ENCODE measurements at regions not wholly inside any gene's neighbourhood (a gene's known extent, or its start where the extent isn't known, plus 50 kb on each side); places are given as distances from the start of the nearest gene placed in this dataset.
"Not testable (repeated sequence)": the region's sequence is repeated elsewhere in the genome, so short reads cannot be mapped to it uniquely, and the experiment has no call there.

- H3K36me3 ChIP-seq (replicated peaks; ENCODE audit: control insufficient read depth, insufficient read depth, low read length) = no peaks in the 10 kb centered on the region
Measured at GRCh38 chr3:160047876-160048275, 59.2 kb downstream of the IL12A start.

GRCh38 chr3:160049038-160049437, 60.4 kb downstream of the IL12A start:
- H3K4me3 ChIP-seq (ENCODE audit: insufficient read depth, low read depth, low read length) = no peak overlapping the region
- no peaks in the 10 kb centered on the region for H3K36me3 ChIP-seq (replicated peaks; ENCODE audit: control insufficient read depth, insufficient read depth, low read length)
- no peak for DNase-seq
- H3K27me3 ChIP-seq (ENCODE audit: control insufficient read depth, insufficient read depth, low read length) = no peaks in the 10 kb centered on the region

More at GRCh38 chr3:160047876-160048275, 59.2 kb downstream of the IL12A start:
- Histone ChIP-seq H3K27me3 (ENCODE audit: control insufficient read depth, insufficient read depth, low read length) (no peaks in the 10 kb centered on the region), H3K4me3 (ENCODE audit: insufficient read depth, low read depth, low read length) (no peak overlapping the region)
- no peak for DNase-seq

GRCh38 chr3:160049565-160049964, 60.9 kb downstream of the IL12A start:
- no peaks in the 10 kb centered on the region for H3K27me3 ChIP-seq (ENCODE audit: control insufficient read depth, insufficient read depth, low read length)
- no peak overlapping the region for H3K4me3 ChIP-seq (ENCODE audit: insufficient read depth, low read depth, low read length)
- no peaks in the 10 kb centered on the region for H3K36me3 ChIP-seq (replicated peaks; ENCODE audit: control insufficient read depth, insufficient read depth, low read length)
- no peak for DNase-seq

GRCh38 chr3:160049988-160050387, 61.4 kb downstream of the IL12A start:
- Histone ChIP-seq H3K36me3 (replicated peaks; ENCODE audit: control insufficient read depth, insufficient read depth, low read length) (no peaks in the 10 kb centered on the region), H3K27me3 (ENCODE audit: control insufficient read depth, insufficient read depth, low read length) (no peaks in the 10 kb centered on the region), H3K4me3 (ENCODE audit: insufficient read depth, low read depth, low read length) (no peak overlapping the region)
- DNase-seq = no peak

GRCh38 chr3:160052385-160053047, 63.9 kb downstream of the IL12A start:
- no peak for DNase-seq
- no peak overlapping the region for H3K4me3 ChIP-seq (ENCODE audit: insufficient read depth, low read depth, low read length)
- H3K36me3 ChIP-seq (replicated peaks; ENCODE audit: control insufficient read depth, insufficient read depth, low read length) = no peaks in the 10 kb centered on the region
- H3K27me3 ChIP-seq (ENCODE audit: control insufficient read depth, insufficient read depth, low read length) = no peaks in the 10 kb centered on the region

GRCh38 chr3:160053048-160053391, 64.4 kb downstream of the IL12A start:
- DNase-seq = no peak
- H3K36me3 ChIP-seq (replicated peaks; ENCODE audit: control insufficient read depth, insufficient read depth, low read length) = no peaks in the 10 kb centered on the region
- no peak overlapping the region for H3K4me3 ChIP-seq (ENCODE audit: insufficient read depth, low read depth, low read length)
- no peaks in the 10 kb centered on the region for H3K27me3 ChIP-seq (ENCODE audit: control insufficient read depth, insufficient read depth, low read length)

GRCh38 chr3:160054862-160055261, 66.2 kb downstream of the IL12A start:
- H3K27me3 ChIP-seq (ENCODE audit: control insufficient read depth, insufficient read depth, low read length); H3K36me3 ChIP-seq (replicated peaks; ENCODE audit: control insufficient read depth, insufficient read depth, low read length); H3K4me3 ChIP-seq (ENCODE audit: insufficient read depth, low read depth, low read length); DNase-seq: not testable (repeated sequence)

DNA sequence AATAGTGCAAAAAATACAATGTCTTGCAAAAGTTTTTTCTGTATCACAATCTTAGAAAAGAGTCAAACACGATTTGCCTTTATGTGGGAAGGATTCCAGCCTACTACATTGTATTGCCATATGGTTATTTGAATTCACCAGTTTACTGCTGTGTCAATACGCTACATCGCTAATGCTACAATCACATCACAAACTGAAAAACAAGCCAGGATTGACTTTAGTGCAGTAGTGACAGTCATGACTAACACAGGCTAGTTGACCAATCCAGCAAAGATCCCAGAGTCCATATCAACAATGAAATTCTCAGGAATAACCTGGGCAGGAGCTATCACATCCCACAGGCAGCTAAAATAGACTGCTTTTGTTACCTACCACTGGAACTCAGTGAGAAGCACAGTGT, 67.0 kb downstream of the IL12A start:
- Histone ChIP-seq H3K27me3 (ENCODE audit: control insufficient read depth, insufficient read depth, low read length) (no peaks in the 10 kb centered on the region), H3K4me3 (ENCODE audit: insufficient read depth, low read depth, low read length) (no peak overlapping the region), H3K36me3 (replicated peaks; ENCODE audit: control insufficient read depth, insufficient read depth, low read length) (no peaks in the 10 kb centered on the region)
- no peak for DNase-seq

- Histone ChIP-seq H3K36me3 (replicated peaks; ENCODE audit: control insufficient read depth, insufficient read depth, low read length) (no peaks in the 10 kb centered on the region), H3K4me3 (ENCODE audit: insufficient read depth, low read depth, low read length) (no peak overlapping the region), H3K27me3 (ENCODE audit: control insufficient read depth, insufficient read depth, low read length) (no peaks in the 10 kb centered on the region)
- no peak for DNase-seq
Measured at GRCh38 chr3:160057331-160057730, 68.7 kb downstream of the IL12A start.

GRCh38 chr3:160060409-160061027, 71.9 kb downstream of the IL12A start:
- Histone ChIP-seq H3K27me3 (ENCODE audit: control insufficient read depth, insufficient read depth, low read length) (no peaks in the 10 kb centered on the region), H3K4me3 (ENCODE audit: insufficient read depth, low read depth, low read length) (no peak overlapping the region), H3K36me3 (replicated peaks; ENCODE audit: control insufficient read depth, insufficient read depth, low read length) (no peaks in the 10 kb centered on the region)
- DNase-seq = no peak

- no peaks in the 10 kb centered on the region for H3K27me3 ChIP-seq (ENCODE audit: control insufficient read depth, insufficient read depth, low read length)
- no peak for DNase-seq
- no peak overlapping the region for H3K4me3 ChIP-seq (ENCODE audit: insufficient read depth, low read depth, low read length)
- no peaks in the 10 kb centered on the region for H3K36me3 ChIP-seq (replicated peaks; ENCODE audit: control insufficient read depth, insufficient read depth, low read length)
Measured at GRCh38 chr3:160061525-160061924, 72.9 kb downstream of the IL12A start.

DNA sequence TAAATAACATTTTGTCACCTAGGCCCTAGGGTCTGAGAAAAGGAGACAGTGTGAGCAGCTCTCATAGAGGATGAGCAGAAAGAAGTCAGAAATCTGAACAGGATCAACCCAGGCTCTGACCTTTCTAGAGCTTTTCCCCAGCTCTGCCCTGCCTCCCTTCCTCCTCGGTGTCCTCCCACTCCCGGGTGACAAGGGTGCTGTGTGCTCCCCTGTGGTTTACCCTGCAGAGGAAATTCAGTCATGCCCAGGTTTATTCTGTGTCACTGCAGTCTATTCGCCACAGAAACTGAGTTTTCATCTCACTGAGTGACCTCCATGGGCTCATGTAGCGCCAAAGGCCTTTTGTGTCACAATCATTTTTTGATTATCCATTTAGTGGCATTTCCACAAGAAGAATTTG, 76.6 kb downstream of the IL12A start:
- DNase-seq = no peak
- Histone ChIP-seq H3K36me3 (replicated peaks; ENCODE audit: control insufficient read depth, insufficient read depth, low read length) (no peaks in the 10 kb centered on the region), H3K4me3 (ENCODE audit: insufficient read depth, low read depth, low read length) (no peak overlapping the region), H3K27me3 (ENCODE audit: control insufficient read depth, insufficient read depth, low read length) (no peaks in the 10 kb centered on the region)

DNA sequence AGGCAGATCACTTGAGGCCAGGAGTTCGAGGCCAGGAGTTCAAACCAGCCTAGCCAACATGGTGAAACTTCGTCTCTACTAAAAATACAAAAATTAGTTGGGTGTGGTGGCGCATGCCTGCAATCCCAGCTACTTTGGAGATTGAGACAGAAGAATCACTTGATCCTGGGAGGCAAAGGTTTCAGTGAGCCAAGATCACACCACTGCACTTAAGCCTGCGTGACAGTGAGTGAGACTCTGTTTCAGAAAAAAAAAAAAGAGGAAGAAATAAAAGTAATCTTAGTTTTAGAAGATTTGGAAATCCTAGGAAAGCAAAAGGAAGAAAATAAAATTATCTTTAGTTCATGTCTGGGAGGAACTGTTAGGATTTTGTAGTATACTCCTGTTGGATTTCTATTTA, 77.2 kb downstream of the IL12A start:
- no peak for DNase-seq
- H3K4me3 ChIP-seq (ENCODE audit: insufficient read depth, low read depth, low read length) = no peak overlapping the region
- H3K36me3 ChIP-seq (replicated peaks; ENCODE audit: control insufficient read depth, insufficient read depth, low read length) = no peaks in the 10 kb centered on the region
- no peaks in the 10 kb centered on the region for H3K27me3 ChIP-seq (ENCODE audit: control insufficient read depth, insufficient read depth, low read length)

DNA sequence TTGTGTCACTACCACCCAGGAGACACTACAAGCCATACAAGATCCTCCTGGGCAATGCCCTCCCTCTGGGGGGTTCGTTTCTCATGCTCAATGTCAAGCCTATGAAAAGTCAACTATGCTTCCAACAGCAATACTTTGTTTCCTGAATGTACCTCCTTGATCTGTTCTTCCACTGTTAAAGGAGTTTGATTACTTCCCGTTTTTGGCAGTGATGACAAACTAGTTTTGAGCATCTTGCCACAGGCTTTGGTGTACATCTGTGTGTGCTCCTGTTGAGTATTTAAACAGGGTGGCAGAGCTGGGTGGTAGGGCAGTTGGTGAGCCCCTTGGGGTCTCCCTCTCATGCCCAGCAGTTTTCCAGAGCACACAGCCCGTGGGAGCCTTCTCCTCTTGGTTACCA, 81.4 kb downstream of the IL12A start:
- H3K27me3 ChIP-seq (ENCODE audit: control insufficient read depth, insufficient read depth, low read length) = no peaks in the 10 kb centered on the region
- no peak overlapping the region for H3K4me3 ChIP-seq (ENCODE audit: insufficient read depth, low read depth, low read length)
- DNase-seq = no peak
- H3K36me3 ChIP-seq (replicated peaks; ENCODE audit: control insufficient read depth, insufficient read depth, low read length) = no peaks in the 10 kb centered on the region

DNA sequence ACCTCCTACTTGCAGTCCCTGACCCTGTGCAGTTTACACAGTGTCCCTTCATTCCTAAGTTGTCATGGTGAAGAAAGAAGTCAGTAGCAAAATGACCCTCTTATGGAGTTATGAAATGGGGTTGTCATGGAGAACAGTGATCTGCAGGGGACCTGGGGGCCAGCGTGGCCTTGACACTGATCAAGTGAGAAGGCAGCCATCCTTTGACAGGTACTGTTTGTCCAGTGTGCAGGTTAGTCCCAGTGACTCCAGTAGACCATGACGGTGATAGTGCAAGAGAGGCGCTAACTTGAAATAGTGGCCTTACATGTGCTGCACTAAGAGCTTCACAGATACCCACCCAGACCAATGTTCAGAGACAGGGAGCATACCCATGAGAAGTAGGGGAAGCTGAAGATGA, 87.9 kb downstream of the IL12A start:
- DNase-seq = no peak
- H3K4me3 ChIP-seq (ENCODE audit: insufficient read depth, low read depth, low read length) = no peak overlapping the region

DNA sequence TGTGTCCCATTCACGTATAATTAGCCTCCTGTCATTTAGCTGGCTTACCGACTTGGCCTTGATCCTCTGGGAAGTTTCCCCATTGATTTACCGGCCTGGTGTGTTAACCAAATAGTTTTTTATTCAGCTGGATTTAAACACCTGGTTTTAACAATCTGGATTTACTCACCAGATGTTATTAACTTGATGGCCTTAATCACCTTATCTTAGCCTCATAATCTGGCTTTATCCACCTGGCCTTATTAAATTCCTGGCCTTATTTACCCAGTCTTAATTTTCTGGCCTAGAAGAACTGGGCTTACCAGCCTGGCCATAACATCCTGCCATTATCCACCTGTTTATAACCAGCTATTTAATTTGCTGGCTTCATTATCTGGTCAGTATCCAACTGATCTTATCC, 89.9 kb downstream of the IL12A start:
- DNase-seq = no peak
- Histone ChIP-seq H3K36me3 (replicated peaks; ENCODE audit: control insufficient read depth, insufficient read depth, low read length) (no peaks in the 10 kb centered on the region), H3K4me3 (ENCODE audit: insufficient read depth, low read depth, low read length) (no peak overlapping the region), H3K27me3 (ENCODE audit: control insufficient read depth, insufficient read depth, low read length) (no peaks in the 10 kb centered on the region)

More for the DNA sequence above, 87.9 kb downstream of the IL12A start:
- H3K36me3 ChIP-seq (replicated peaks; ENCODE audit: control insufficient read depth, insufficient read depth, low read length) = no peaks in the 10 kb centered on the region
- no peaks in the 10 kb centered on the region for H3K27me3 ChIP-seq (ENCODE audit: control insufficient read depth, insufficient read depth, low read length)
